ENCODE measurements at regions not wholly inside any gene's neighbourhood (a gene's known extent, or its start where the extent isn't known, plus 50 kb on each side); places are given as distances from the start of the nearest gene placed in this dataset.
"Not testable (repeated sequence)": the region's sequence is repeated elsewhere in the genome, so short reads cannot be mapped to it uniquely, and the experiment has no call there.

DNA sequence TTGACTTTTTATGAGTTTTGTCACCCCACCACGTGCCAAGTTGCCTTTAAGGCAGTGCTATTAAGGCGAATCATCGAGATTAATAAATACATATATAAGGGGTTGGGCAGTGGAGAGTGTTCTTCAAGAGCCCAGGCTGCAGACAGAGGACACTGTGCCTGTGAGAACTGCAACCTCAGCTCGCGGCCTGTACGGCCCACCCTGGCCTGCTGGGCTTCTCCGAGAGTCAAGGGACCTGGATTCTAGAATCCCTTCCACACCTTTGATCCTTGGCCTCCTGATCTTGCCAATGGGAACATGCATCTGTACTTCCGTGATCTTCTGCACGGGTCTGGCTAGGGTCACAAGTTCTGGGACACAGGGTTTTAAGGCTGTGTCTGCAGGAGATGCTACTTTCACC is 54.5 kb downstream of the IRX5 start:
- no peak for DNase-seq

DNA sequence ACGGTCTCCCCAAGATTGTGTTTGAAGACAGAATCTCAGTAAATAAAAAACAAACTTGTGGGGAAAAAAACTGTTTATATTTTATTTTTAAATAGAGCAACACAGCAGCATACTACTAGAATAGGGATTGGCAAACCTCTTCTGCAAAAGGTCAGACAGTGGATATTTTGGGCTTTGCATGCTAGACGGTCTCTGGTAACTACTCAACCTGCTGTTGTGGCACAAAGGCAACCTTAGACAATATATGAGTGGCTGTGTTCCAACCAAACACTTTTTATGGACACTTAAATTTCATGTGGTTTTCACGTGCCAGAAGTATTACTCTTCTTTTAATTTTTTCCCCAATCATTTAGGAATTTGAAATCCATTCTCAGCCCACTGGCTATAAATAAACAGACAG is 55.0 kb downstream of the IRX5 start:
- DNase-seq: no peak

DNA sequence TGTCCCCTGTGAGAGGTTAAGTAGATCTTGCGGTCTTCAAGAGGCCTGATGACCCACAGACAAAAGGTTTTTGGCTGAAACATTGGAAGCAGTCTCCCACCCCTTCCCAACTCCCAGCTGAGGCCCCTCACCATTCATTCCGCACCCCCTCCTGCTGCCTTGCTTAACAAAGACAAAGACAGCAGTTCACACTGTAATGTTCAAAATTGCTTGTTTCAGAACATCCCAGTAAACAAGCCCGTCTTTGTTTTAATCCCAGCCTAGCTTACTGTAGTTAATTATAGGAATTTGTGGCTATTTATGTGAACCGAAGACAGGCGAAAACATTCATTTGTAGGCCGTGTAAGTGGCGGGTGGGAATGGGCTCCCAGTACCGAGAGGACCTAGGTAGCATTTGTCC is 55.7 kb downstream of the IRX5 start:
- DNase-seq: no peak

DNA sequence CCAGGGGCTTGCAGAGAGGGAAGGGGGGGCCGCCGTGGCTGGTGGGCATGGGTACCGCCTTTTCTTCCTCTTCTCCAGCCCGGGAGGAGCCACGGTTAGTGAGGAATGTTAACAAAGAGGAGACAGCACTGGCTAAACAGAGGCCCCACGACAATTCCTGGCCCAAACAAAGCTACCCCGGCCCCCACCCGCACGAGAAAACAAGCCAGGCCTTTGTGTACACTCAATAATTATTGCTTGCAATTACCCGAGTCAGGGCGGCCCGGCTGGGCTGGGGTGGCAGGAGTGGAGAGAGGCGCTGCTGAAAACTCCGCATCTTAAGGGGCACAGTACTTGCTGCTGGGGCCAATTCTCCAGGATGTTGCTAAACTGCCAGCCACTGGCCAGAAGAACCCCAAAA is 56.4 kb downstream of the IRX5 start:
- no peak for DNase-seq

DNA sequence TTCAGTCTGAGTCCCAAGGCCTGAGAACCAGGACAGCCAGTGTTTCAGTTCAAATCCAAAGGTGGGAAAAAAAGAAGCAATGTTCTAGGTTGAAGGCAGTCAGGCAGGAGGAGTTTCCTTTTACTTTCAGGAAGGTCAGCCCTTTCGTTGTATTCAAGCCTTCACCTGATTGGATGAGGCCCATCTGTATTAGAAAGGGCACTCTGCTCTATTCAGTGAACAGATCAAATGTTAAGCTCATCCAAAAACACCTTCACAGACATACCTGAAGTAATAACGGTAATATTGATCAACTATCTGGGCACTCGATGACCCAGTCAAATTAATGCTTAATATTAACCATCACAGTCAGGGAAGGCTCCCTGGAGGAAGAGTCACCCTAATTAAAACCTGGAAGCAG is 60.9 kb downstream of the IRX5 start:
- DNase-seq: no peak

DNA sequence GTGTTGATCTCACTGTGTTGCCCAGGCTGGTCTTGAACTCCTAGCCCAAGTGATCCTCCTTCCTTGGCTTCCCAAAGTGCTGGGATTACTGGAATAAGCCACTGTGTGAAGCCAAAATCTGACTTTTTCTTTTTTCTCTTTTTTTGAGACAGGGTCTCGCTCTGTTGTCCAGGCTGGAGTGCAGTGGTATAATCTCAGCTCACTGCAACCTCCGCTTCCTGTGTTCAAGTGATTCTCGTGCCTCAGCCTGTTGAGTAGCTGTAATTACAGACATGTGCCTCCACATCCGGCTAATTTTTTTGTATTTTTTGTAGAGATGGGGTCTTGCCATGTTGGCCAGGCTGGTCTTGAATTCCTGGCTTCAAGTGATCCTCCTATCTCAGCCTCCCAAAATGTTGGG is 61.3 kb downstream of the IRX5 start:
- DNase-seq: not testable (repeated sequence)

DNA sequence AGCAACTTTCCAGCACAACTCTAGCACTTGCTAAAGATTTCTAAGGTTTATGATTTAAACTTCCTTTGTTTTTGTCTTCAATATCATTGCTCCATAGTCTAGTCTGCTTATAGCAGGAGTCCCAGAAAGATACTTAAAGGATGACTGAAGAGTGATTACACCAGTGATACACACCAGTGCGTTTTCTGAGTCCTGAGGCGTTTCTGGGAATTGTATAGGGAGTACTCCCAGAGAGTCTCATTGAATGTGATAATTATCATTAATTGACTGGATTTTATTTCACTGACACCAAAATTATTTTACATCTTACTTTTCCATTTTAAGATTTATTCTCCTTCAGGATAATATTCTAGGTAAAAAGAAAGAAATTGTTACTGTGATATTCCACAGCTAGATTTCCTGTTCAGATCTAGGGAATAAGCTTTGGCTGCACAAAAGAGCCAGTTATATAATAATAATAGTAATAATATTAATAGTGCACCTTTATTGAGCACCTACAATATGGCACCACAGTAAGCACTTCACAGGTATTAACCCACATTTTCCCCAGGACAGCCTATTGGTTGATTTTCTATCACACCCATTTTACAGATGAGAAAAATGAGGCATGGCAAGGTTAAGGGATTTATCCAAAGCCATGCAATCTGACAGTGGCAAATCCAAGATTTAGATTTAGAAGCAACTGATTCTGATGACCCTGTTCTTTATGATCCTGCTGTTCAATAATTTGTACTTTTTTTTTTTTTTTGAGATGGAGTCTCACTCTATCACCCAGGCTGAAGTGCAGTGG is 62.6 kb downstream of the IRX5 start:
- no peak for DNase-seq

DNA sequence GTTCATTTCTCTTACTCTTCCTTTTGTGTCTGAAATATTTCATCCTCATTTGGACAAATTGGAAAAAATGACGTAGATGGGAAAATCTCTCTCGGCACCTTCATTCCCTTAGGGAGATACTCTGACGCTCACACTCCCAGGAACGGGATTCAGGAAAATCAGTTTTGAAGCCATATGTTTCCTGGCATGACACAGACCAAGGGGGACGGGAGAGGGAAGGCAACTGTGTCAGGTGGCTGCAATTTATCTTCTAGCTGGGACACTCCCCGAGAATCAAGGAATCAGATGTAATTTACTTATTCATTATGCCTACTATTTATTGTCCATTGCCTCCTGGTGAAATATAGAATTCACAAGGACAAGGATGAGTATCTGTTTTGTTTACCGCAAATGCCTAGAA is 65.5 kb downstream of the IRX5 start:
- DNase-seq: no peak

DNA sequence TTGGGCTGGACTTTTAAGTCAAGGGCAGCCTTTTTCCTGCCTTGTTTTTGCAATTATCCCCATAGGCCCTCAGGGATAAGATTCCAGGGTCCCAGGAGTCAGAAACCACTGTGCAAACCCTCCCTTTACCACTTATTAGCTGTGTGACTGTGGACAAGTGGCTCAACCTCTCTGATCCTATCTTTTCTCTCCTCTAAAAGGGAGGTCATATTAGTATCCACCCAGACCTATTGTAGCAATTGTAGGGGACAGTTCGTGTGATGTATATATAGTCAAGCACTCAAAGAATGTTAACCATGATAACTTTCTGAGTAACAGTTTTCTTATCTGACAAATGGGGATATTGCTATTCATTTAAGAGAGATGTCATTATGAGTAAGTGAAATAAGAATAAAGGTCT is 68.2 kb downstream of the IRX5 start:
- no peak for DNase-seq

DNA sequence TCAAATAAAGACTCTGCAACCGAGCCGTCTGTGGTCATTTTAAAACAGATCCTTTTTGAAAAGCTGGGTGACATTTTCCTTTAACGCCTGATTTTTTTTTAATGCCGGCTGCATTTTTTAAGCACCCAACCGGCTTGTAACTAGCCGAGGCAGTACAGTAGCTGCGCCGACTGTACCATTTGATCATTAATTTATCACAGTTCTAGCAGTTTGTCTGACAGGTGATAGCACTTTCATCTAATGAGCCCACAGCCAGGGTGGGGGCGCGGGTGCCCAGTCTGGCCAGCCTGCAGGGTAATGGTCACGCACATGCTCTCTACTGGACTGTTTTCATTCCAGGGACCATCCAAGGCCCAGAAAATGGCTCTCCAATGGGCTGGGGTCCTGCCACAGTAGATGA is 68.8 kb downstream of the IRX5 start:
- DNase-seq: no peak

DNA sequence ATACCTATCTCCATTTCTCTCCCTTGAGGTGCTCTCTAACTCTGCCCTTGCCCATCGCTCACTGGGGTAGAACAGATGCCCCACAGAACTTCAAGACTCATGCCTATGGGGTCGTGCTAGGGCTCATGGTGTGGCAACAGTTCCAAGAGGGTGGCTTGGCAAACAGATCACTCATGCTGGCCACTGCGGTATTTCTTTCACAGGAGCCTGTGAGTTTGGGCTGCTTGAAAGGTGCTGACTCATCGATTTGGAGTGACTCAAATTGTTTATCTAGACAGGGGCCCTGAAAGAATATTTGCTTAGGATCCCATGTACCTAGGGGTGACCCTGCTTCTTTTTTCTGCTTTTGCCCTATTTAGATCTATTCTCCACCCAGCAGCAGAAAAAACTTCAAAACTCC is 69.9 kb downstream of the IRX5 start:
- no peak for DNase-seq

DNA sequence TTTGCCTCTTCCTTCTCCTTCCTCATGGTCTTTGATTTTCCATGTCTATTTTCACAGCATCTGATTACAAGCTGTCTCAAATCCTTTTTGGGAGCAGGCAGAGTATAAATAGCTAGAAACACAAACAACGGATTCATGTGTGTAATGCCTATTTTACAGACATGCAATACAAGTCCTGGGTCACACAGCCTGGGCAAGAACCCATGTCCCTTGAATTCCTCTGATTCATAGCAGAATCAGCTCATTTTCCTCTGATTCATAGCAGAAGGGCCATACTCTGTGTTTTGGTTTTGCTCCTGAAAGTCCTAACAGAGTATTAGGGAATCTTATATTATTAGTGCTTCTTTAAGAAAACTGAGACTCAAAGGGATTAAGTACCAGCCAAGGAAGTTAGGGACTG is 71.3 kb downstream of the IRX5 start:
- no peak for DNase-seq

DNA sequence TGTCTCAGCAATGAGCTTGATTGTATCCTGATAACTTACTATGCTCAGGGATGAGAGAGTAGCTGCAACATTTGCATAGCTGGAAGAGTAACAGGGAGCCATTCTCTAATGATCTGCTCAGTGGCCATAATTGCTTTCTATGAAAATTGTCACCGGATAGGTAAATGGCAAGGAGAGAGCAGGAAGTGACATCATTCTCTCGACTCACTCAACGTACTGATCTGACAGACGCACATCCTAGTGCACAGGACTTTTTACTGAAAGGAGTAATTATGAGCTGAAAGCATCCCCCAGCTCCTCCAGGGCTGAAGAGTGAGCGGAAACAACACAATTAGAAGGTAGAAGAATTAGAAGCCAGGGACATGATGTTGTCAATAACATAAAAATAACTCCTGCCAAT is 71.8 kb downstream of the IRX5 start:
- DNase-seq: no peak

DNA sequence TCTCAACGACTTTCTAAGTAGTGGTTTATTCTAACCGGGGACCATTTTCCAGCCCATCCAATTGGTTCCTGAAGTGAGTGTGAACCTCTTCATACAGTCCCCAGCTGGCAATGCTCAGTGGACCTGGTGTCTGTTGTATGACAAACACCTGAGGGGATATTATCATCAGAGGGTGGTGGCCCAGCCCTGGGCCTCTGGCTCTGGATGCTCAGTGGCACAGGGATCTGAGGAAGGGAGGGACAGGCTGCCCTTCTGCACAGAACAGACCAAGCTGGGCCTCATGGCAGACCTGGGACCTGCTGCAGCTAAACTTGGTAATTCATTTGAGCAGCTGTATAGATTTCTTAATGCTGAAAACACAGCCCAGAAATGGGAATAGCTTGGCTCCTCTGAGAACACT is 72.6 kb downstream of the IRX5 start:
- DNase-seq: no peak

DNA sequence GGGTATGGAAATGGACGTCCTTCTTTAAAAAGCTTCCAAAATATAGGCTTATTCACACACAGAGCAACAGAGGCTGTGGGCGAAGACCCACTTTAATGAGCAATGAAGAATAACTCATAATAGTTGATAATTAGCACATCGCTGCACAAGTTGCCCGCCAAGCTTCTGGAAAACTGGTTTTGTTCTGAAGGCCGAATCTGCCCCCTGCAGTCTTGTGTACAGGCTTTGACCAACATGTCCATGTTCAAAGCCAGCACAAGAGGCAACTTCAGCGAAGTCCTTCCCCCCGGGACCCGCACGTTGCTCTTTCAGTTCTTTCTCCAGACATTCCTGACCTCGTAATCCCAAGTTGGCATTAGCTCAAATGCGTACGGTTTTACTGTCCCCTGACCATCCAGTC is 73.3 kb downstream of the IRX5 start:
- DNase-seq: no peak

DNA sequence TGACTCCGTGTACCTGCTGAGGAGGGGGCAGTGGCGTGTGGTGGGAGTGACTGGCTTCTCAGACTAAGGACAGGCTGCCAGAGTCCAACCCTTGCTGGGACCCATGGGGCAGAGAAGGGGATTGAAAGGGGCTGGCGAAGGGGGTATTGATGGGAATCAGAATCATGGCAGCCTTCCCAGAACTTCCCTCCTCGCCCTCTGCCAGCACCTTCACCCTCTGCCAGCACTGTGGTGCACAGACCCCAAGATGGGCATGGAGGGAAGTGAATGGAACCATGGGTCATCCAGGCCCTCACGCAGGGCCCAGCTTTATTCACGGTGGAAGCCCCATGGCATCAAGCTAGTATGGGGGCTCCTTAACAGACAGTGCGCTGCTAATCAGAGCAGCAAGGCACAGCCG is 76.8 kb downstream of the IRX5 start:
- DNase-seq: no peak

DNA sequence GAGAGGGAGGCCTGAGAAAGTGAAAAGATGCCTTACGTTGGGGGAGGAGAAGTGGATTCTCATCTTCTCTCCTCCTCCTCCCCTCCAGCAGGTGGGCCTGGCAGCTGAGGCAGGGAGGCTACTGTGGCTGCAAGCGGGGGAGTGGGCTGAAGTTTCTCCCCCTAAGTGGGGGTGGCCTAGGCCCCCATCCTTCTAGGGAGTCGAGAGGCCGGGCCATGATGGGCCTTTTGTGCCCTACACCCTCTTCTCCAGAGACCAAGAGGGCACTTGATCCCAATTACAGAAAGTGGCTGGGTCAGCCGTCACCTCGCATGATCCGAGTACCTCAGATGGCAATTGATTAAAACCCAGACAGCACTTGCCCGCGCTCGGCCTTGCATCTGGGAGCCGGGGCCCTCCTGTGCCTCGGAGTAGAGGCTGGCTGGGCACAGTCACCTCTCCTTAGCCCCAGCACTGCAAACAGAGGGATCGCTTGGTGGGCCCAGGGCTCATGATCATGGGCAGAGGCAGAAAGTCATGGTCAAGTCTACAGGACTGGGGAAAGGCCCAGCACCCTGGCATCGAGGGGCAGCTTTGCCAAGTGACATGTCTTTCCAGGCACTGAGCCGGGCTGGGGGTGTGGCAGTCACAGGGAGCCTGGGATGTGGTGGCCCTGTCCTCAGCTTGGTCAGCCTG is 78.3 kb downstream of the IRX5 start:
- no peak for DNase-seq

DNA sequence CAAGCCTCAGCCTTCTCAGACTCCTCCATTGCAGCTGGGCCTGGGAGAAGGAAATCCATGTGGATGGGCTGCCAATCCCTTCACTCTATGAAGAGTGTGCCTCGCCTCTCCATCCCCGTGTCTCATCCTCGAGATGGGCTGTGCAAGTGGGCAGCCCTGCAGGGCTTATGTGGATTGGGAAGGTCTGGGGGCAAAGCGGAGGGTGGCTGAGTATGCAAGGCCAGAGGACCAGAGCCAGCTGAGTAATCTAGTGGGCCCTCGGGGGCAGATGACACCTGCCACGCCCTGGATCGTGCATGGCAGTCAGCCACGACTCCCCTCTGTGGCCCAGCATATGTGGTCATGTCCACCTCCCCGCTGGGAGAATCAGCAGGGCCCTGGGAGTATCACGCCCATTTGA is 78.9 kb downstream of the IRX5 start:
- DNase-seq: no peak

DNA sequence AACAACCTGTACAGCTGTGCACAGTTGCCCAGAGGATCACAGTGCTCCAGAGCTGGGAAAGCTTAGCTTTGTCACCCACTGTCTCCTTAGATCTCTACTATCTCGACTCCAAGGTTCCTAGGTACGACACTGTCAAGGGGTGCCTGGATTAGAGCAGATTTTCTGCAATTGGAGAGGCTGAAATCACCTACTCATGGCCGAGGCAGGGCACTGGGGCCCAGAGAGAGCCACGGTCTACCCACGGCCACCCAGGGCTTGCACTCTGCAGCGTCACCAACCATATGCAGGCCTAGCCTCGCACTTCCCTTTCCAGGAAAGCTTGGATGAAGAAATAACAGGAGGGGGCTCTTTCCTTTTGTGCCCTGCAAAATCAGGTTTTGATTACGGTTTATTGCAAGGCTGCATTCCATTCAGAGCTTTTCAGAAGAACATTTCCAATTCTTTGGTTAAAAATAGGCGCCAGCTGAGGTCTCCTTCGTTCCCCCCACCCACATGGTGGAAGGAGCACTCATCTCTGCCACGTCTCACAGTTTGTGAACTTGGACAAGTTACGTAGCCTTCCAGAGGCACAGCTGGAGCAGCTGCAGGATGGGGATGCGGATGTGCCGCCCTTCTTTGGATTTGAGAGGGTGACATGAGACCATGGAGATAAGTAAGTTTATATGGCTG is 80.0 kb downstream of the IRX5 start:
- no peak for DNase-seq

DNA sequence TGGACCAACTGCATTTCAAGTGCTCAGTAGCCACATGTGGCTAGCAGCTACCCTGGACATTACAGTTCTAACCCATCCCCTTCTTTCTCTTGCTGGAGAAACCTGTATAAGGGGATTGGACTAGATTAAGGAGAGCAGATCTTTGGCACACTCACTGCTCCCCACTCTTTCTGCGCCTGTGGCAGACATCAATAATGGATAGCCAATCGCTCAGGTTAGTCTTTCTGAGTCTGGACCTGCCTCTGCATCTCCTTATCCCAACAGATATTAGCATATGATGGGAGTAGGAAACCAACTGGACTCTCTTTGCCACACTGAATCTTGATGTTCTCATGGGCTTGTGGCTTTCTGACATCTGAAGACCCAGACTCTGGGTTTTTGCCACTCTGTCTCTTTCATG is 81.7 kb downstream of the IRX5 start:
- no peak for DNase-seq

DNA sequence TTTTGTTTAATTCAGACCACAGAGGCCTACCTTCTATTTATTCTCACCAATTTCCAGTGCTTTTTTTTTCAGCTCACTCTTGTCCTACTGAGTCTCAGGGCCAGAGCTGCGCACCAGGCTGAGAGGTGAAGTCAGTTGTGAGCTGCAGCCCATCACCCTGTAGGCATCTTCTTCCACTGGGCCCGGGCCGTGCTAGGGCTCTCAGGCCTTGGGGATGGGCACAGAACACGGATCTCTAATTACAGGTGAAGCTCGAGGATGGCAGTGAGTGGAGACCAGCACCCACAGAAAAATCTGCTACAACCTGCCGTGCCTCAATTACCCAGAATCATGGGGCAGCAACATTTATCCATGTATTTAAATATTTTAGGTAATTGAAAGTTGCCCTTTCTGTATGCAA is 82.1 kb downstream of the IRX5 start:
- DNase-seq: no peak

DNA sequence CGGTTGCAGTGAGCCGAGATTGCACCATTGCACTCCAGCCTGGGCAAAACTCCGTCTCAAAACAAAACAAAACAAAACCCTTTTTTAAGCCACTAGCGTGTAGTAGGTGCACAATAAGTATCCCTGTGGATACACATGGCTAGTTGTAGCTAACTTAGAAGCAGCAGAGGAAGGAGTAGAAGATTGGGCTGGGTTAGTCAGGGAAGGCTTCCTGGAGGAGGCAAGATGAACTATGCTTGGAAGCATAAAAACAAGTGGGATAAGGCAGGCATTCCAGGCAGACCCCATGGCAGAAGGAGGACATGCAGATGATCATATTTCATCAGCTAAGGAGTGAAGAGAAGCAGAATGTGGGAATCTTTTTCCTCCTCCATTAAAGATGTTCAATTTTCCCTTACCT is 83.4 kb downstream of the IRX5 start:
- DNase-seq: no peak

DNA sequence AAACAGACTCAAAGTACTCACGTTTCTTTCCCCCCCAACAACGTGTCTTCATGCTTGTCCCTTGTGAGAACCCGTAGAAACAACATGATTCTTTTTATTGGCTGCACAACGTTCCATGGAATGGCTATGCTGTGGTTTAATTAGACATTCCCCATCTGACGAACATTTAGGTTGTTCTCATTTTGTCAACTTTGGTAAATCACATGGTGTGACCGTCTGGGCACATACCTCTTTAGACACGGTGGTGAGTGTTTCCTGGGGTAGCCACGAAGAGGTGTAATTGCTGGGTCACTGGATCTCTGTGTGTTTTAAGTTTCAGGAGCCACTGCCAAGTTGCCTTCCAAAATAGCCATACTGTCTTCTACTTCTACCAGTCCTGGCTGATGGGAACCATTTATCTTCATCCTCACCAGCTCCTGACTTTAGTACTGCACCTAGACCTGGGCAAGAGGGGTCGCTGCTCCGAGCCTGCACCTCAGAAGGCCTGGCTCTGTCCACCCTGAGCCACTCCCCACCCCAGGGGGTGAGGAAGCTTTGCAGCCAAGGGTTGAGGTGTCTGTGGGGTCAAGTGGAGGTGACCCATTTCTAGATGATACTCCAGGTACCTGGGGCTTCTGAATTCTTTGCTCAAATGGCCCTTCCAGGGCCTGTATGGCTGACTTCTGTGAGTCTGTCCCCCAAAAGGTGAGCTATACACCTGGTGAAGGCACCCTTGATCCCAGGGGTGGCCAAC is 84.7 kb downstream of the IRX5 start:
- no peak for DNase-seq

DNA sequence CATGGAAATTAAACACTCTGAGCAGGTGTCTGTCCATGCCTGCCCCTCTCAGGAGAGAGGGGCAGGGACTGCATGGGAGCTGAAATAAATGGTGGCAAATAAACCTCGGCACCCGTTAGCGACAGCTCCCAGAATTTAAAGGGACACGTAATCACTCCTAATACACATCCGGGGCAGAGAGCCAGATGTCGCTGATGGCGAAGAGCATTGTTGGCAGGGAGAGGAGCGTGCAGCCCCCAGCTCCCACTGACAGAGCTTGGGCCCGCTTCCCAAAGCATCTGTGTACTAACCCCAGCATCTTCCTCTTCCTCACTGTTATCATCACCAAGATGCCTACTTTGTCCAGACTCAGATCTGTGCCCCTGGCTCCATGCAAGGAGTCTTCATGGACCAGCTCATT is 85.8 kb downstream of the IRX5 start:
- DNase-seq: no peak
